ENCODE measurements at regions not wholly inside any gene's neighbourhood (a gene's known extent, or its start where the extent isn't known, plus 50 kb on each side); places are given as distances from the start of the nearest gene placed in this dataset.
"Not testable (repeated sequence)": the region's sequence is repeated elsewhere in the genome, so short reads cannot be mapped to it uniquely, and the experiment has no call there.

GRCh38 chr6:163735076-163735475 is 320.6 kb downstream of the QKI start:
- no peak overlapping the region for H3K4me3 ChIP-seq (ENCODE audit: low read depth, low read length)
- no peaks in the 10 kb centered on the region for H3K27me3 ChIP-seq
- TF ChIP-seq, protein P1, sequence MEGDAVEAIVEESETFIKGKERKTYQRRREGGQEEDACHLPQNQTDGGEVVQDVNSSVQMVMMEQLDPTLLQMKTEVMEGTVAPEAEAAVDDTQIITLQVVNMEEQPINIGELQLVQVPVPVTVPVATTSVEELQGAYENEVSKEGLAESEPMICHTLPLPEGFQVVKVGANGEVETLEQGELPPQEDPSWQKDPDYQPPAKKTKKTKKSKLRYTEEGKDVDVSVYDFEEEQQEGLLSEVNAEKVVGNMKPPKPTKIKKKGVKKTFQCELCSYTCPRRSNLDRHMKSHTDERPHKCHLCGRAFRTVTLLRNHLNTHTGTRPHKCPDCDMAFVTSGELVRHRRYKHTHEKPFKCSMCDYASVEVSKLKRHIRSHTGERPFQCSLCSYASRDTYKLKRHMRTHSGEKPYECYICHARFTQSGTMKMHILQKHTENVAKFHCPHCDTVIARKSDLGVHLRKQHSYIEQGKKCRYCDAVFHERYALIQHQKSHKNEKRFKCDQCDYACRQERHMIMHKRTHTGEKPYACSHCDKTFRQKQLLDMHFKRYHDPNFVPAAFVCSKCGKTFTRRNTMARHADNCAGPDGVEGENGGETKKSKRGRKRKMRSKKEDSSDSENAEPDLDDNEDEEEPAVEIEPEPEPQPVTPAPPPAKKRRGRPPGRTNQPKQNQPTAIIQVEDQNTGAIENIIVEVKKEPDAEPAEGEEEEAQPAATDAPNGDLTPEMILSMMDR (IDR thresholded peaks at IDR 0.05; ENCODE audit: low read depth, low read length) = no peak
- no peak for DNase-seq
- H3K9me3 ChIP-seq = no peaks in the 10 kb centered on the region; the same call in 1 of the 2 replicates
- H3K4me1 ChIP-seq = peaks cover 22% of the 10 kb centered on the region
- no peaks in the 10 kb centered on the region for H3K36me3 ChIP-seq

DNA sequence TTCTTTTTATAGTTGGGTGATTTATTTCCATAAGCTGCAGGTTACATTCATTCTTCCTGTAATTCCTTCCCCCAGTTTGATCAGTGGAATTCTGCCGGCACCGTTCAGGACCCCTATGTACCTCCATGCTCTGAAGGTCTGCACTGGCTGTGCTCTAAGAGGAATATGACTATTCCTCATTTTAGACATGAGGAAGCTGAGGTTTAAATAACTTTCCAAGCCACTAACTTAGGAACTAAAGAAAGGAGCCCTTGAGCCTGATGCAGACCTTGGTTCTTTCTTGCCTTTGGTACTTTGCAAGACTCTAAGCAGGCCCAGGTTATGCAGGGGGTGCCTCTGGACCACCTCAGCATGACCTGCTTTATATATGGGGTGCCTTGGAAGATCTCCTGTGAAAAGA is 318.5 kb downstream of the QKI start:
- H3K9me3 ChIP-seq = no peaks in the 10 kb centered on the region; the same call in 1 of the 2 replicates
- no peaks in the 10 kb centered on the region for H3K36me3 ChIP-seq
- TF ChIP-seq, protein P1 (IDR thresholded peaks at IDR 0.05; ENCODE audit: low read depth, low read length) = no peak
- peaks cover 22% of the 10 kb centered on the region for H3K4me1 ChIP-seq
- DNase-seq = no peak
- H3K27me3 ChIP-seq = no peaks in the 10 kb centered on the region
- H3K4me3 ChIP-seq (ENCODE audit: low read depth, low read length) = no peak overlapping the region

- Histone ChIP-seq H3K4me3 (ENCODE audit: low read depth, low read length) (no peak overlapping the region), H3K4me1 (peaks cover 22% of the 10 kb centered on the region), H3K27me3 (no peaks in the 10 kb centered on the region), H3K36me3 (no peaks in the 10 kb centered on the region), H3K9me3 (no peaks in the 10 kb centered on the region; the same call in 1 of the 2 replicates)
- TF ChIP-seq, protein P1 (IDR thresholded peaks at IDR 0.05; ENCODE audit: low read depth, low read length) = no peak
- DNase-seq = no peak
These were observed 318.0 kb downstream of the QKI start for GRCh38 chr6:163732479-163732878.

- not testable (repeated sequence) for H3K36me3 ChIP-seq; DNase-seq; H3K27me3 ChIP-seq; H3K4me3 ChIP-seq (ENCODE audit: low read depth, low read length); H3K9me3 ChIP-seq
- H3K4me1 ChIP-seq = peaks cover 22% of the 10 kb centered on the region
These were observed 317.5 kb downstream of the QKI start for GRCh38 chr6:163732014-163732351.

DNA sequence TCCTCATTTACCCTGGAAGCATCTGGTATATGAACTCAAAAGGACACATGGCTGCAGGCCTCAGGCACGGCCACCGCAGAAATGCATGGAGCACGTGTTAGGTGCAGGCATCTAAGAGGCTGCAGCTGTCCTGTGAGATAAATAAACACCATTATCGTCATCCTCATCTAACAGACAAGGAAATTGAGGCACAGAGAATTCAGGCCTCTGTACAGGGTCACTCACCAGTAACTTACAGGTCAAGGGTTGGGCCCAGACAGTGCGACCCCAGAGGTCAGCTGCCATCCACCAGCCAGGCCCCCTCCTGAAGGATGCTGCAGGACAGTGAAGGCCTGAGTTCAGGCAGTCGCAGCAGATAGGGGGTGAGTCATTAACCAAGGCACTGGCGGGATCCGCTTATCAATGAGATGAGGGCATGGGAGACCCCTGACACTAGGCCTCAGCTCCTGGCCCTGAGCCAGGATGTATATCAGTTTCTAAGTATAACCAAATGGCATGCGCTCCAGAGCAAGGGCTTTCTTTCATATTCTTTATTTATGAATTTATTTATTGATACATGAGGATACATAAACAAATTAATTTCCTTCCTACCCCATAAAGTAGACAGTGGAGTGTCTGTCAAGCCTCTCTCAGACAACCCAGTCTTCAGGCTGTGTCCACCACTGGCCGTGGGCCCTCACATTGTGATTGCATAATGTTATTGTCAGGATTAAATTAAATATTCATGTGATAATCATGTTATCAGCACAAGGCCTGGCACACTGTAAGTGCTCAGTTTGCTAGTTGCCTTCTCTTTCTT is 316.9 kb downstream of the QKI start:
- DNase-seq = peak; percentile 75
- H3K9me3 ChIP-seq = no peaks in the 10 kb centered on the region; the same call in 1 of the 2 replicates
- no peaks in the 10 kb centered on the region for H3K27me3 ChIP-seq
- TF ChIP-seq, protein P1 (IDR thresholded peaks at IDR 0.05; ENCODE audit: low read depth, low read length) = no peak
- H3K36me3 ChIP-seq = no peaks in the 10 kb centered on the region
- no peak overlapping the region for H3K4me3 ChIP-seq (ENCODE audit: low read depth, low read length)
- peaks cover 22% of the 10 kb centered on the region for H3K4me1 ChIP-seq

GRCh38 chr6:163730246-163731210 is 316.0 kb downstream of the QKI start:
- no peaks in the 10 kb centered on the region for H3K9me3 ChIP-seq

More at GRCh38 chr6:163730246-163731210, 316.0 kb downstream of the QKI start:
- Histone ChIP-seq H3K36me3 (no peaks in the 10 kb centered on the region), H3K27me3 (no peaks in the 10 kb centered on the region), H3K4me3 (ENCODE audit: low read depth, low read length) (no peak overlapping the region), H3K4me1 (peaks cover 28% of the 10 kb centered on the region)
- DNase-seq = no peak
- TF ChIP-seq, protein P1 (IDR thresholded peaks at IDR 0.05; ENCODE audit: low read depth, low read length) = no peak
